Epithelial cell of proximal tubule (primary cell): ENCODE measurements at regions not wholly inside any gene's neighbourhood (a gene's known extent, or its start where the extent isn't known, plus 50 kb on each side); places are given as distances from the start of the nearest gene placed in this dataset.
"Not testable (repeated sequence)": the region's sequence is repeated elsewhere in the genome, so short reads cannot be mapped to it uniquely, and the experiment has no call there.

Source experiments
- DNase-seq: peaks from one replicate; pipeline ENCODE4 v3.0.0-alpha.2; 2011; ENCODE audit warnings: low read depth
- H3K4me3 ChIP-seq: 2 replicates; pipeline ENCODE4 v1.5.1; 2011; ENCODE audit warnings: low read depth, mild to moderate bottlenecking, low read length
- CTCF ChIP-seq: conservative IDR thresholded peaks from 2 replicates; pipeline ENCODE4 v1.5.1; 2012; ENCODE audit warnings: low read depth, mild to moderate bottlenecking, low read length

- TF ChIP-seq CTCF: no peak
- no peak overlapping the region for H3K4me3 ChIP-seq
- DNase-seq: no peak
These were observed 325.8 kb downstream of the PREX1 start for GRCh38 chr20:48502016-48502415.

- DNase-seq, H3K4me3 ChIP-seq: not testable (repeated sequence)
These were observed 326.9 kb downstream of the PREX1 start for GRCh38 chr20:48500900-48501299.

GRCh38 chr20:48498939-48499338 lies 328.9 kb downstream of the PREX1 start:
- not testable (repeated sequence) for H3K4me3 ChIP-seq, DNase-seq

GRCh38 chr20:48498125-48498524 lies 329.7 kb downstream of the PREX1 start:
- DNase-seq, H3K4me3 ChIP-seq: not testable (repeated sequence)

DNA sequence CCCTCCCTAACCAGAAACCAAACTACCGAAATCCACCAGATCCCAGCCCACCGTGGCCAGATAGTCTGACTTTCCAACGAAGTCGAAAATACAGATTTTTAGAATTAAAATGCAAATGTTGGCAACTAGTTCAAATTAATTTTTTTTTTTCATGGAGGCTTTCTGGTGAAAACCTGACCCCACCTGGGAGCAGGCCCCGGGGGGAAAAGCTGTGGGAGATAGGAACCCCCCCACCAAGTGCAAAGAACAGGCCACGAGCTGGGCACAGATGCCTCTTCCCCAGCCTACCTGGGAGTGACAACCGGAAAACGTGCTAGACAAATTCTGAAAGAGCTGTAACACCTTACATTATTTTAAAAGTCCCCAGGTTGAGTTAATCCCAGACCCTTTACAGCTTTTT lies 333.8 kb downstream of the PREX1 start:
- TF ChIP-seq CTCF: no peak
- no peak for DNase-seq
- H3K4me3 ChIP-seq: no peak overlapping the region

DNA sequence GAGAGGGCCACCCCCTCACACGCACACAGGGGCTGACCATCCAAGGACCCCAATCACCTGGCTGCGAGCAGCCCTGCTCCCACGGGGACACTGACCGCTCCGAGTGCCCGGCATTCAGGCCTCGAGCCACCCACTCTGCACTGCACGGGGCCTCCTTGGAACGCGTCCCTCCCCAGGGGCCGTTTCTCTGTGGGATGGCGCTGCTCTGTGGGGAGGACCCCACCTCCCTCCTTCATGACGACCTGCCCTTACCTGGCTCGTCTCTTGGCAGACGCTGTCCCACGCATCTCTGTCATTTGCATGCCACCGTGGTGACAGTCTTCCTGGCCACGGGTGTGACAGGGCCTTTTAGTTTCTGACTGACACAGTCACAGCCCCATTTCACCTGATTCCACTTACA lies 334.5 kb downstream of the PREX1 start:
- DNase-seq: not testable (repeated sequence)

DNA sequence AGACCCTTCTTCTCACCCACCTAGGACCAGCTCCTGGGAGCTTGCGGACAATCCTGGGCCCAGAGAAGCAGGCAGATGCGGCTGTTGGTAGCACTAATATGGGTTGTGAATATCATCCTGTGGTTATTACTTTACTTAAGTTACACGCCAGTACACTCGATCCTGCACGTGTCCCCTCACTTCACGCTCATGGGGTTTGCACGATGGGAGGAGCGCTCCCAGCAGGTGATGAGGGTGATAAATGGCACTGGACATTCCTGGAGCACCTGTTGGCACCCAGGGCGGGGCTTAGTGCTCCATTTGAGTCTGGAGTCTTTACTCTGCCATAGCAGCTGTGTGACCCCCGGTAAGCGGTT lies 335.1 kb downstream of the PREX1 start:
- H3K4me3 ChIP-seq: no peak overlapping the region
- no peak for DNase-seq
- TF ChIP-seq CTCF: no peak

More for the DNA sequence above, 334.5 kb downstream of the PREX1 start:
- H3K4me3 ChIP-seq: not testable (repeated sequence)

GRCh38 chr20:48492015-48492714 lies 335.6 kb downstream of the PREX1 start:
- no peak for TF ChIP-seq CTCF
- no peak for DNase-seq
- no peak overlapping the region for H3K4me3 ChIP-seq

DNA sequence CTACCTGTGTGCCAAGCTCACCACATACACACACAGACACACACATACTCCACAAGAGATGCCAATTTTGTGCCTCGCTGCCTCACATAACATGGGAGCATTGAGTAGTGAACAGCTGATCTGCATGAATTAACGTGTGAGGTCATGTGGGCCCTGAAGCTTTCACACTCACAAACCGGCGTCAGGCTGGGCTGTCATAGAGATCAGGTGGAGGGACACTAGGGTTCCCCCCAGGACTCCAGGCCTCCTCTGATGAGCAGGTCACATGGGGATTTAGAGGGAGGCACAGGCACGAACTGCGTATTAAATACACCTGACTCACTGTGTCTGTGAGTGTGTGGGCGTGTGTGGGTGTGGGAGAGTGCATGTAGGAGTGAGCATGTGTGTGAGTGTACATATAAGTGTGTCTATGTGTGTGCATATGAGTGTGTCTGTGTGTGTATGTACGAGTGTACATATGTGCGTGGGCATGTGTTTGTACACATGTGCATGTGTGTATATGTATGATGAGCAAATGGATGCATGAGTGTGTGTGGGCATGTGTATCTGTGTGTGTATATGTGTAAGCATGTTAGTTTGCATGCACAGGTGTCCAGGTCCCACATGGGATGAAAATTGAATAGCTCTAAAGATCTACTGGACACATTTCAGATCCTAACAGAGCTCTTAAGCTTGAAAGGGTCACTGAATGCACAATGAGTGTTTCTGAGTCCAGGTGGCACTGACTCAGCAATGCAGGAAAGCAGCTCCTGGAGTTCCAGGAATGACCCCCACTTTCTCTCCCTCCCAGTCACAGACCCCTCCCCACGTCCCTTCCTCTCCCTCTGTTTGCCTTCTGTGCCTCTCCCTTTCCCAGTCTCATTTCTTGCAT lies 336.6 kb downstream of the PREX1 start:
- TF ChIP-seq CTCF: no peak
- no peak for DNase-seq
- H3K4me3 ChIP-seq: no peak overlapping the region

DNA sequence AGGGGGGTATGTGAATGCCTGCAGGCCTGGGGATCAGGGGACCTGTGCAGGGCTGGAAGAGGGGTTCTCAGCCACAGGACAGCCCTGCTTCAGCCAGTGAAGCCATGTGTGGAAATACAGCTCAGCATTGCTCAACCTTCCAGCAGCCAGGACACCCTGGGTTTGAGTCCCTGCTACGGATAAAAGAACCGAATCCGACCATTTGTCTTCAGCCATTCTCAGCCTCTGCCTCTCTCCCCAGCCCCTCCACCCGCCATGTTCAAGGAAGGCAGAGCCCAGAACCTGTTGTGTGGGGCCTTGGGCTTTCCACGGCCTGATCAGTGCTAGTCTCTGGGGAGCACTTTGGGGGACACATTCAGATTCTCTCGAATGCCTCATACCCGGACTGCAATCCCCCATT lies 337.5 kb downstream of the PREX1 start:
- DNase-seq, H3K4me3 ChIP-seq: not testable (repeated sequence)
